ENCODE measurements at regions not wholly inside any gene's neighbourhood (a gene's known extent, or its start where the extent isn't known, plus 50 kb on each side); places are given as distances from the start of the nearest gene placed in this dataset.
A peak's percentile ranks its signal among the peaks of the same experiment; 100 is the strongest.

GRCh38 chr12:25384038-25384892 lies 133.5 kb upstream of the KRAS start:
- H3K9me3 ChIP-seq (ENCODE audit: control insufficient read depth, low read length) = no peaks in the 10 kb centered on the region
- H3K36me3 ChIP-seq (ENCODE audit: control insufficient read depth, insufficient read depth, low read length) = no peaks in the 10 kb centered on the region
- 80 to 86% methylated on average over 12 of the region's 18 CpGs for WGBS, 2 experiments (ENCODE audit: insufficient coverage in 2 of 2)
- H3K27ac ChIP-seq (ENCODE audit: low read depth, low read length, severe bottlenecking) = peak overlapping the region; percentile 100
- peak overlapping the region; percentile 70 for H3K4me3 ChIP-seq (ENCODE audit: extremely low read depth, insufficient read depth, low read length, poor library complexity, severe bottlenecking)
- H3K4me1 ChIP-seq (ENCODE audit: control insufficient read depth, insufficient read depth, low read length, poor library complexity, severe bottlenecking) = peaks cover 7% of the 10 kb centered on the region

DNA sequence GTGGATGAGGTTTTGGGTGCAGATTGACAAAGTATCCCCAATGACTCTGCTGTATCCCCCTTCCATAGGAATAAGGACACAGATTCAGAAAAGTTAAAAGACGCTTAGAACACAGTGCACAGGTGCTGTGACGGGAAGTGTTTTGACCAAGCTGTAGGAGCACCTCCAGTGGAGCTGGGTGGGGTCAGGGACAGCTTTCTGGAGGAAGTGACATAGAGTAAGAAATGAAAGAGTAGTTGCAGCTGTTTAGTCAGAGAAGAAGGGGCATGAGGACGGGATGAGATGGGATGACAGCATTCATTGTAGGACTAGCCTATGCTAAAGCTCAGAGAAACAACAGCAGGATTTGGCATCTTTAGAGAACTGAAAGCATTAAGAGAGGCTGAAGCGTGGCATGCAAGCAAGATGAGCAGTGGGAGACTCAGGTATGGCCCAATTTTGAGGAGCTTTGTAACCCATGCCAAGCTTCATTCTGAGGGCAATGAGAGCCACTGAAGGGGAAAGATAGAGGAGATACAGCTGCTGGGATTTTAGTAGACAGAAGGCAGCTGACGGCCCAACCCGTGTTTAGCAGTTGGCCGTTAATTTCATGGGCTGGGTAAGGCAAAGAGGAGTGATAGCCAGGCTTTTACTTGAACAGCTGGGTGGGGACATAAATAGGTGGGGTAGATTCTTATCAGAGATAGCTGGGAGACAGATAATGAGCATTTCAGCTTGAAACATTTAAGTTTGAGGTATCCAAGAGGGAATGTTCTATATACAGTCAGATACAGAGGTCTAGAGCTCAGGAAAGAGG lies 131.8 kb upstream of the KRAS start:
- WGBS, 2 experiments (ENCODE audit: insufficient coverage in 2 of 2) = 90 to 96% methylated on average over 4 to 6 of the region's 7 CpGs
- Histone ChIP-seq H3K36me3 (ENCODE audit: control insufficient read depth, insufficient read depth, low read length) (no peaks in the 10 kb centered on the region), H3K27ac (ENCODE audit: low read depth, low read length, severe bottlenecking) (no peak overlapping the region), H3K4me1 (ENCODE audit: control insufficient read depth, insufficient read depth, low read length, poor library complexity, severe bottlenecking) (peaks cover 12% of the 10 kb centered on the region), H3K4me3 (ENCODE audit: extremely low read depth, insufficient read depth, low read length, poor library complexity, severe bottlenecking) (no peak overlapping the region), H3K9me3 (ENCODE audit: control insufficient read depth, low read length) (no peaks in the 10 kb centered on the region)

DNA sequence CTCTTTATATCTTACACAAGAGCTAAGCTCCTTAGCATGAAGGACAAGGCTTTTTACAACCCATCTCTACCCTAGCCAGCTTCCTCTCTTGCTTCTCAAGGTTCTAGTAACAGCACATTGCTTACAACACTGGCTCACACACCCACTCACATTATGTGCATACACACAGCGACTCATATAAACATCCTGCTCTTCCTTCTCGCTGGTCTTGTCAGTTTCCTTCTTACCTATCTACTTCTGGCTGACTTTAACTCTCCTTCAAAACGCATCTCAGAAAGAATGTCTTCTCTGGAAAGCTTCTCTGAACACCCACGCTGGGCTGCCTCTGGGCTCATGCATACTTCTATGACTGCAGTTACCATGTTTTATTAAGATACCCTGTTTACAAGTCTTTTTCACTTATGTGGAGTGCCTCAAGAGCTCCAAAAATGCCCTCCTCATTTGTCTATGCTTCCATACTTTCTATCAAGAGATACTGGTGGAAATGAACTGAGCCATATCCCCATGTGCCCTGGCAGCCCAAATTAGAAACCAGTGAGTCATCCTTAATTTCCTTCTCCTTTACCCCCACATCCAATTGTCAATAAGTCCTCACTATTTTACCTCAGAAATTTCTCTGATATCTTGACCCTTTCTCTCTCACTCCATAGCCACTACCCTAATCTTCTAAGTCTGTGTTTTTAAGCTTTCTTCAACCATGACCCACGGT lies 126.9 kb upstream of the KRAS start:
- H3K9me3 ChIP-seq (ENCODE audit: control insufficient read depth, low read length) = no peaks in the 10 kb centered on the region
- H3K4me3 ChIP-seq (ENCODE audit: extremely low read depth, insufficient read depth, low read length, poor library complexity, severe bottlenecking) = no peak overlapping the region
- peak overlapping the region; percentile 67 for H3K27ac ChIP-seq (ENCODE audit: low read depth, low read length, severe bottlenecking)
- H3K4me1 ChIP-seq (ENCODE audit: control insufficient read depth, insufficient read depth, low read length, poor library complexity, severe bottlenecking) = peaks cover 12% of the 10 kb centered on the region
- H3K36me3 ChIP-seq (ENCODE audit: control insufficient read depth, insufficient read depth, low read length) = no peaks in the 10 kb centered on the region
- 71 to 85% methylated on average over 5 of the region's 5 CpGs for WGBS, 2 experiments (ENCODE audit: insufficient coverage in 2 of 2)

DNA sequence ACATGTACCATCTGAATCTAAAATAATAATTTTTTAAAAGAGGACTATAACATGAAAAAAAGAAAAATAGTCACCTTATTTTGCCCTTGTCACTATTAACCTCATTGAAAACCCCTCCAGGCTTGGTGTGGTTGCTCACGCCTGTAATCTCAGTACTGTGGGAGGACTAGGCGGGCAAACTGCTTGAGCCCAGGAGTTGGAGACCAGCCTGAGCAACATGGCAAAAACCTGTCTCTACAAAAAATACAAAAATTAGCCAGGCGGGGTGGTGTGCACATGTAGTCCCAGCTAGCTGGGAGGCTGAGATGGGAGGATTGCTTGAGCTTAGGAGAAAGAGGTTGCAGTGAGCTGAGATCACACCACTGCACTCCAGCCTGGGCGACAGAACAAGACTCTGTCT lies 126.3 kb upstream of the KRAS start:
- 90 to 100% methylated on average over 2 of the region's 4 CpGs for WGBS, 2 experiments (ENCODE audit: insufficient coverage in 2 of 2)
- Histone ChIP-seq H3K36me3 (ENCODE audit: control insufficient read depth, insufficient read depth, low read length) (no peaks in the 10 kb centered on the region), H3K4me3 (ENCODE audit: extremely low read depth, insufficient read depth, low read length, poor library complexity, severe bottlenecking) (no peak overlapping the region), H3K4me1 (ENCODE audit: control insufficient read depth, insufficient read depth, low read length, poor library complexity, severe bottlenecking) (peaks cover 12% of the 10 kb centered on the region), H3K9me3 (ENCODE audit: control insufficient read depth, low read length) (no peaks in the 10 kb centered on the region), H3K27ac (ENCODE audit: low read depth, low read length, severe bottlenecking) (peak overlapping the region; percentile 67)

DNA sequence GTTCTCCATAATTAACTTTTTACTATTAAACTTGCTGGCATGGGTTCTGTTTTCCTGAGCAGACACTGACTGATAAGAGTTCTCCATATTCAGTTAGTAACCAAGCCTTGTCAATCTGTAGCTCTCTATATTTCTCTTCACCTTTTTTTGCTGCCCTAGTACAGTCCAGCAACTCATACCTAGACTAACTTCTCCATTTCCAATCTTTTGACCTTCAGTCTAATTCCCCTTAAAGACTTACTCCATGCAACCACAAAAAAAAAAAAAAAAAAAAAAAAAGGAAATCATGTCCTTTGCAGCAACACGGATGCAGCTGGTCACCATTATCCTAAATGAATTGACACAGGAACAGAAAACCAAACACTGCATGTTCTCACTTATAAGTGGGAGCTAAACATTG lies 125.7 kb upstream of the KRAS start:
- H3K36me3 ChIP-seq (ENCODE audit: control insufficient read depth, insufficient read depth, low read length) = no peaks in the 10 kb centered on the region
- WGBS, 2 experiments (ENCODE audit: insufficient coverage in 2 of 2) = no CpG with 5 or more reads among the region's 1 CpG

GRCh38 chr12:25372969-25373817 lies 122.5 kb upstream of the KRAS start:
- Histone ChIP-seq H3K9me3 (ENCODE audit: control insufficient read depth, low read length) (no peaks in the 10 kb centered on the region), H3K36me3 (ENCODE audit: control insufficient read depth, insufficient read depth, low read length) (no peaks in the 10 kb centered on the region), H3K27ac (ENCODE audit: low read depth, low read length, severe bottlenecking) (no peak overlapping the region), H3K4me3 (ENCODE audit: extremely low read depth, insufficient read depth, low read length, poor library complexity, severe bottlenecking) (no peak overlapping the region), H3K4me1 (ENCODE audit: control insufficient read depth, insufficient read depth, low read length, poor library complexity, severe bottlenecking) (peaks cover 12% of the 10 kb centered on the region)
- 93% methylated on average over 4 of the region's 4 CpGs for WGBS, 2 experiments (ENCODE audit: insufficient coverage in 2 of 2)

More for the DNA sequence above, 125.7 kb upstream of the KRAS start:
- H3K4me1 ChIP-seq (ENCODE audit: control insufficient read depth, insufficient read depth, low read length, poor library complexity, severe bottlenecking) = peaks cover 12% of the 10 kb centered on the region
- H3K27ac ChIP-seq (ENCODE audit: low read depth, low read length, severe bottlenecking) = no peak overlapping the region
- H3K4me3 ChIP-seq (ENCODE audit: extremely low read depth, insufficient read depth, low read length, poor library complexity, severe bottlenecking) = no peak overlapping the region
- no peaks in the 10 kb centered on the region for H3K9me3 ChIP-seq (ENCODE audit: control insufficient read depth, low read length)

DNA sequence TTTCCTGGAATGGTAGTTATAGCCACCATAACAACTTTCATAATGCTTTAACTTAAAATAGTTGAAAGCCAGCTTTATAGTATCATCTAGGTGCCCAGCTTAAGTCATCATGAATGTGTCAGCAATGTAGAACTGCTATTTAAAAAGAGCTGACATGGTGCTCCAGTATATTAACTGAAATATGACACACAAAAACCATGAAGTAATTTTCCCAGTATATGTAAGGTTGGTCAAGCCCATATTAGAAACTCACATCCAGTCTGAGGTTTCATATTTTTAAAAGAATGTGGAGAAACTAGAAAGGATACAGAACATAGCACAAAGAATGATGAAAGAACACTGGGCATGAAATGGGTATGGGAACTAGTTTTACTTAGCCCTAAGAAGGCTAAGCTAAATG lies 121.3 kb upstream of the KRAS start:
- no peaks in the 10 kb centered on the region for H3K36me3 ChIP-seq (ENCODE audit: control insufficient read depth, insufficient read depth, low read length)
- no peaks in the 10 kb centered on the region for H3K9me3 ChIP-seq (ENCODE audit: control insufficient read depth, low read length)
- H3K27ac ChIP-seq (ENCODE audit: low read depth, low read length, severe bottlenecking) = no peak overlapping the region
- H3K4me3 ChIP-seq (ENCODE audit: extremely low read depth, insufficient read depth, low read length, poor library complexity, severe bottlenecking) = no peak overlapping the region
- H3K4me1 ChIP-seq (ENCODE audit: control insufficient read depth, insufficient read depth, low read length, poor library complexity, severe bottlenecking) = peaks cover 2% of the 10 kb centered on the region

- Histone ChIP-seq H3K27ac (ENCODE audit: low read depth, low read length, severe bottlenecking) (no peak overlapping the region), H3K36me3 (ENCODE audit: control insufficient read depth, insufficient read depth, low read length) (no peaks in the 10 kb centered on the region), H3K9me3 (ENCODE audit: control insufficient read depth, low read length) (no peaks in the 10 kb centered on the region), H3K4me3 (ENCODE audit: extremely low read depth, insufficient read depth, low read length, poor library complexity, severe bottlenecking) (no peak overlapping the region), H3K4me1 (ENCODE audit: control insufficient read depth, insufficient read depth, low read length, poor library complexity, severe bottlenecking) (peaks cover 4% of the 10 kb centered on the region)
Observed at GRCh38 chr12:25368557-25368956, 117.8 kb upstream of the KRAS start.

- no peaks in the 10 kb centered on the region for H3K36me3 ChIP-seq (ENCODE audit: control insufficient read depth, insufficient read depth, low read length)
- no peaks in the 10 kb centered on the region for H3K9me3 ChIP-seq (ENCODE audit: control insufficient read depth, low read length)
- WGBS, 2 experiments (ENCODE audit: insufficient coverage in 2 of 2) = 81 to 100% methylated on average over 2 to 3 of the region's 3 CpGs
- no peak overlapping the region for H3K27ac ChIP-seq (ENCODE audit: low read depth, low read length, severe bottlenecking)
- no peak overlapping the region for H3K4me3 ChIP-seq (ENCODE audit: extremely low read depth, insufficient read depth, low read length, poor library complexity, severe bottlenecking)
- peaks cover 4% of the 10 kb centered on the region for H3K4me1 ChIP-seq (ENCODE audit: control insufficient read depth, insufficient read depth, low read length, poor library complexity, severe bottlenecking)
Observed at GRCh38 chr12:25366122-25366521, 115.4 kb upstream of the KRAS start.

DNA sequence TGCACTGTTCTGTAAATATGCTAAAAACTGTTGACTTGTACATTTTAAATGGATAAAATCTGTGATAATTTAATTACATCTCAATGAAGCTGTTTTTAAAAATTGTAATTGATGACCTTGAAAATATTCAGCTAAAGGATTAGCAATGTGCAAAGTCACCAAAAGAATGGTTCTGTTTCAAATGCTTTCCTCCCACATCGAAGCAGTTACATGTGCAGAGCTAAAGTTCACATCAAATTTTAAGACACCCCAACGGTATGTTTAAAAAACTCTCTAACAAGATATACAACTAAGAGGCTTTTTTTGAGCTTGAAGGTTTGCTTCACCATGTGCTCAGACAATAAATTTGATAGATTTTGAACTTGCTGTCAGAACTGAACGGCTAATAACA lies 114.6 kb upstream of the KRAS start:
- Histone ChIP-seq H3K4me3 (ENCODE audit: extremely low read depth, insufficient read depth, low read length, poor library complexity, severe bottlenecking) (no peak overlapping the region), H3K27ac (ENCODE audit: low read depth, low read length, severe bottlenecking) (no peak overlapping the region), H3K9me3 (ENCODE audit: control insufficient read depth, low read length) (no peaks in the 10 kb centered on the region), H3K4me1 (ENCODE audit: control insufficient read depth, insufficient read depth, low read length, poor library complexity, severe bottlenecking) (peaks cover 4% of the 10 kb centered on the region), H3K36me3 (ENCODE audit: control insufficient read depth, insufficient read depth, low read length) (no peaks in the 10 kb centered on the region)
- WGBS, 2 experiments (ENCODE audit: insufficient coverage in 2 of 2) = 60 to 69% methylated on average over 2 to 3 of the region's 3 CpGs

Data from mesodermal cell (in vitro differentiated cells).